A549 (cell line): ENCODE measurements at regions not wholly inside any gene's neighbourhood (a gene's known extent, or its start where the extent isn't known, plus 50 kb on each side); places are given as distances from the start of the nearest gene placed in this dataset.

ENCODE experiments used
- ATAC-seq, 2 experiments: fragments of 200-7000 bp in 1 of 2; fragments of >200 bp in 1 of 2; cut with Nextera tagmentation in 1 of 2; cut with Tn5 transposase in 1 of 2; 3 replicates each; pipeline versions ENCODE4 v1.8.0 to v1.9.1; 2018 to 2020; ENCODE audit warnings: mild to moderate bottlenecking in 1 of 2, moderate library complexity in 1 of 2
- CTCF ChIA-PET: fragments of 300-600 bp; sonication (Branson Sonifier 250); formaldehyde crosslinking; extraction: SDS; loops from one replicate; lab custom pipeline; 2021; ENCODE audit warnings: antibody characterized with exemption, inconsistent platforms; lab: Yijun Ruan, JAX
- POLR2A ChIA-PET: fragments of 350-600 bp; formaldehyde crosslinking; extraction: SDS; loops from one replicate; lab custom pipeline; 2021; ENCODE audit warnings: antibody characterized with exemption, inconsistent platforms; lab: Yijun Ruan, JAX
- DNase-seq, 2 experiments: peaks; one replicate each; pipeline versions ENCODE4 v3.0.0 to v3.0.0-alpha.2; 2011 to 2016; ENCODE audit warnings: low read depth in 1 of 2, low spot score in 1 of 2
- FAIRE-seq: peaks from 2 replicates; lab custom pipeline; 2011; peaks lifted over from hg19 to GRCh38; lab: Jason Lieb, UNC
- H3K27ac ChIP-seq, 2 experiments: fragments of >200 bp; sonication (Bioruptor Twin); formaldehyde crosslinking; 3 replicates each; pipeline ENCODE4 v1.5.1; 2016 to 2017
- H3K4me1 ChIP-seq: fragments of >200 bp; sonication (Bioruptor Twin); formaldehyde crosslinking; 3 replicates; pipeline ENCODE4 v1.6.1; 2016
- H3K4me2 ChIP-seq: fragments of >200 bp; sonication (Bioruptor Twin); formaldehyde crosslinking; 3 replicates; pipeline ENCODE4 v1.6.1; 2016
- H3K4me3 ChIP-seq: fragments of >200 bp; sonication (Bioruptor Twin); formaldehyde crosslinking; 3 replicates; pipeline ENCODE4 v1.5.1; 2016
- H3K9me3 ChIP-seq: fragments of >200 bp; sonication (Bioruptor Twin); formaldehyde crosslinking; 3 replicates; pipeline ENCODE4 v1.6.1; 2016
- BCL3 ChIP-seq: fragments of >200 bp; sonication (Bioruptor Twin); formaldehyde crosslinking; IDR thresholded peaks from 3 replicates; pipeline ENCODE4 v1.6.1; 2016
- BHLHE40 ChIP-seq: IDR thresholded peaks from 2 replicates; pipeline ENCODE4 v1.6.1; 2012; ENCODE audit warnings: low read depth, low read length, inconsistent platforms
- CEBPB ChIP-seq, 2 experiments: fragments of >200 bp in 1 of 2; sonication (Bioruptor Twin) in 1 of 2; formaldehyde crosslinking in 1 of 2; IDR thresholded peaks; 2 replicates each; pipeline ENCODE4 v1.6.1; 2012 to 2016
- CHD2 ChIP-seq: fragments of 150-350 bp; IDR thresholded peaks from 2 replicates; pipeline ENCODE4 v1.6.1; 2014; ENCODE audit warnings: low read length; ENCODE audit not compliant: partially characterized antibody
- CHD4 ChIP-seq: fragments of 200-600 bp; sonication (generic); IDR thresholded peaks from 2 replicates; pipeline ENCODE4 v1.6.1; 2016; ENCODE audit warnings: antibody characterized with exemption, mild to moderate bottlenecking, borderline replicate concordance
- E2F6 ChIP-seq: IDR thresholded peaks from 2 replicates; pipeline ENCODE4 v1.6.1; 2012; ENCODE audit warnings: low read depth, borderline replicate concordance
- EHMT2 ChIP-seq: fragments of 200-600 bp; sonication (generic); IDR thresholded peaks from 2 replicates; pipeline ENCODE4 v1.6.1; 2016; ENCODE audit warnings: antibody characterized with exemption, low read depth, mild to moderate bottlenecking, moderate library complexity
- EP300 ChIP-seq, 2 experiments: fragments of >200 bp; sonication (Bioruptor Twin); formaldehyde crosslinking; IDR thresholded peaks; 2 replicates in 1 of 2; 3 replicates in 1 of 2; pipeline ENCODE4 v1.6.1; 2016 to 2017
- ESRRA ChIP-seq: fragments of 150-350 bp; IDR thresholded peaks from 2 replicates; pipeline ENCODE4 v1.6.1; 2014; ENCODE audit warnings: mild to moderate bottlenecking, low read length, borderline replicate concordance
- FOSB ChIP-seq: fragments of 250-450 bp; sonication (Bioruptor Pico); IDR thresholded peaks from 2 replicates; pipeline ENCODE4 v1.5.0; 2020; ENCODE audit warnings: mild to moderate bottlenecking, moderate library complexity
- FOSL2 ChIP-seq, 2 experiments: fragments of 450-650 bp in 1 of 2; fragments of >200 bp in 1 of 2; sonication (Bioruptor Twin) in 1 of 2; formaldehyde crosslinking; IDR thresholded peaks; 2 replicates each; pipeline versions ENCODE4 v1.5.0 to v1.6.1; 2016 to 2020; ENCODE audit warnings: mild to moderate bottlenecking in 1 of 2, moderate library complexity in 1 of 2
- FOXS1 ChIP-seq: fragments of 250-450 bp; sonication (Bioruptor Pico); IDR thresholded peaks from 2 replicates; pipeline ENCODE4 v1.5.0; 2020; ENCODE audit warnings: mild to moderate bottlenecking, moderate library complexity
- GATA3 ChIP-seq: IDR thresholded peaks from 2 replicates; pipeline ENCODE4 v1.6.1; 2012; ENCODE audit warnings: borderline replicate concordance
- HOXB13 ChIP-seq: fragments of 250-450 bp; sonication (Bioruptor Pico); IDR thresholded peaks from 2 replicates; pipeline ENCODE4 v1.5.0; 2020; ENCODE audit warnings: low read depth, mild to moderate bottlenecking, moderate library complexity
- HOXB5 ChIP-seq: fragments of 250-450 bp; sonication (Bioruptor Pico); IDR thresholded peaks from 2 replicates; pipeline ENCODE4 v1.5.0; 2020; ENCODE audit warnings: mild to moderate bottlenecking, moderate library complexity
- JUN ChIP-seq, 2 experiments: fragments of >200 bp; sonication (Bioruptor Twin); formaldehyde crosslinking; IDR thresholded peaks; 2 replicates in 1 of 2; 3 replicates in 1 of 2; pipeline ENCODE4 v1.6.1; 2016 to 2017
- JUNB ChIP-seq: fragments of >200 bp; sonication (Bioruptor Twin); formaldehyde crosslinking; IDR thresholded peaks from 2 replicates; pipeline ENCODE4 v1.6.1; 2016
- NPAS2 ChIP-seq: fragments of 250-450 bp; sonication (Bioruptor Pico); IDR thresholded peaks from 2 replicates; pipeline ENCODE4 v1.8.0; 2022; ENCODE audit warnings: mild to moderate bottlenecking, moderate library complexity, borderline replicate concordance
- NR3C1 ChIP-seq: fragments of >200 bp; sonication (Bioruptor Twin); formaldehyde crosslinking; IDR thresholded peaks from 3 replicates; pipeline ENCODE4 v1.6.1; 2017
- PBX3 ChIP-seq: IDR thresholded peaks from 2 replicates; pipeline ENCODE4 v1.6.1; 2012
- POLR2A ChIP-seq: IDR thresholded peaks from 2 replicates; pipeline ENCODE4 v1.6.1; 2012; ENCODE audit warnings: mild to moderate bottlenecking, low read length
- POLR2AphosphoS2 ChIP-seq: conservative IDR thresholded peaks from 2 replicates; pipeline ENCODE4 v1.6.1; 2012; ENCODE audit warnings: low read length, improper control_type of control experiment, inconsistent platforms
- RAD21 ChIP-seq, 2 experiments: fragments of >200 bp in 1 of 2; sonication (Bioruptor Twin) in 1 of 2; formaldehyde crosslinking in 1 of 2; IDR thresholded peaks in 1 of 2; conservative IDR thresholded peaks in 1 of 2; 2 replicates in 1 of 2; 3 replicates in 1 of 2; pipeline ENCODE4 v1.6.1; 2012 to 2018; ENCODE audit warnings: inconsistent platforms in 1 of 2
- REST ChIP-seq: fragments of 200-600 bp; sonication (generic); IDR thresholded peaks from 2 replicates; pipeline ENCODE4 v1.6.1; 2016; ENCODE audit warnings: antibody characterized with exemption, mild to moderate bottlenecking, moderate library complexity
- RFX5 ChIP-seq: fragments of 450-650 bp; IDR thresholded peaks from 2 replicates; pipeline ENCODE4 v1.7.1; 2014; ENCODE audit warnings: antibody characterized with exemption, mild to moderate bottlenecking, moderate library complexity
- SREBF2 ChIP-seq: fragments of 450-650 bp; IDR thresholded peaks from 2 replicates; pipeline ENCODE4 v1.6.1; 2014; ENCODE audit warnings: mild to moderate bottlenecking, moderate library complexity
- TP53 ChIP-seq: fragments of 250-450 bp; sonication (Bioruptor Pico); IDR thresholded peaks from 2 replicates; pipeline ENCODE4 v1.5.0; 2021; ENCODE audit warnings: mild to moderate bottlenecking, moderate library complexity
- USF2 ChIP-seq: fragments of 450-650 bp; IDR thresholded peaks from 2 replicates; pipeline ENCODE4 v1.6.1; 2014; ENCODE audit warnings: antibody characterized with exemption
- ZFP36 ChIP-seq: fragments of 450-650 bp; IDR thresholded peaks from 2 replicates; pipeline ENCODE4 v1.6.1; 2014; ENCODE audit warnings: borderline replicate concordance; ENCODE audit not compliant: partially characterized antibody
- ZNF302 ChIP-seq: fragments of 250-450 bp; sonication (Bioruptor Pico); IDR thresholded peaks from 2 replicates; pipeline ENCODE4 v1.9.0; 2021; ENCODE audit warnings: inconsistent platforms, mild to moderate bottlenecking, moderate library complexity
- ZSCAN20 ChIP-seq: fragments of 250-450 bp; sonication (Bioruptor Pico); IDR thresholded peaks from 2 replicates; pipeline ENCODE4 v1.8.0; 2022; ENCODE audit warnings: mild to moderate bottlenecking, moderate library complexity
- WGBS: methylation state at CpG from one replicate; pipeline ENCODE4 v1.1.6; 2017; ENCODE audit errors: missing lambda C conversion rate; 5-methylcytosine and 5-hydroxymethylcytosine counted together

GRCh38 chr20:10861619-10862018, 187.8 kb upstream of the JAG1 start (continued):
- no peak for TF ChIP-seq POLR2AphosphoS2
- TF ChIP-seq JUN (IDR thresholded peaks at IDR 0.05): peak; percentile 94 to 96
- peak; percentile 94; the same call in 2 of the 3 replicates for TF ChIP-seq BCL3
- peak; percentile 95 for TF ChIP-seq HOXB5
- no peak for TF ChIP-seq E2F6
- no peak for TF ChIP-seq TP53 (CRISPR knock-in tag)
- TF ChIP-seq USF2: no peak
- peak; percentile 87 for TF ChIP-seq PBX3
- TF ChIP-seq EP300 (IDR thresholded peaks at IDR 0.05): peak; percentile 87 to 90; a peak in 4 of 5 replicates
- TF ChIP-seq HOXB13: no peak
- no peak for TF ChIP-seq ZSCAN20 (CRISPR knock-in tag)
- TF ChIP-seq NR3C1: peak; percentile 88; the same call in 1 of the 3 replicates
- no peak for TF ChIP-seq CHD2
- peak in 1 of 2 experiments; percentile 85; a peak in 2 of 4 replicates for TF ChIP-seq CEBPB (IDR thresholded peaks at IDR 0.05)
- TF ChIP-seq BHLHE40: no peak
- TF ChIP-seq EHMT2: no peak
- TF ChIP-seq FOXS1: 0 out of 2 replicates have a peak, but pooled peaks have one; percentile 42
- no peak for TF ChIP-seq POLR2A

GRCh38 chr20:10863337-10864060, 189.7 kb upstream of the JAG1 start:
- DNase-seq (peak in 1 of 2 experiments; percentile 57), ATAC-seq (0 out of 6 replicates have a peak, but pooled peaks of 1 of the 2 experiments have one; percentile 26), FAIRE-seq (peak; percentile 7)
- peaks cover 54% of the 10 kb centered on the region for H3K4me1 ChIP-seq
- TF ChIP-seq RAD21 (conservative IDR thresholded peaks at IDR 0.05 in 1 of 2, IDR thresholded peaks at IDR 0.05 in 1 of 2) (0 out of 5 replicates have a peak, but pooled peaks of 1 of the 2 experiments have one; percentile 1), RFX5 (no peak), SREBF2 (no peak), ZFP36 (no peak), CHD4 (no peak), GATA3 (peak; percentile 46; the same call in 1 of the 2 replicates), REST (0 out of 2 replicates have a peak, but pooled peaks have one; percentile 21), PBX3 (no peak), FOSB (CRISPR knock-in tag) (no peak), NPAS2 (CRISPR knock-in tag) (no peak), ESRRA (no peak), EHMT2 (no peak), ZNF302 (CRISPR knock-in tag) (no peak), JUNB (peak; percentile 61), ZSCAN20 (CRISPR knock-in tag) (no peak), FOSL2 (IDR thresholded peaks at IDR 0.05) (peak; percentile 45), FOSL2 (CRISPR knock-in tag; IDR thresholded peaks at IDR 0.05) (peak; percentile 59)
- CTCF ChIA-PET: interaction anchor here (0.7 to 1.5 kb wide), 8 partner anchors 9 to 885 kb away, joined by 3 to 7 read pairs (median 3); no protein-coding TSS in a partner anchor
- H3K9me3 ChIP-seq: no peaks in the 10 kb centered on the region
- WGBS: 41% methylated on average over 6 of the region's 6 CpGs
- no peak overlapping the region for H3K4me3 ChIP-seq
- H3K27ac ChIP-seq: peak overlapping the region; percentile 82 to 89
- POLR2A ChIA-PET: no interaction called here
- peak overlapping the region; percentile 65 for H3K4me2 ChIP-seq
